NCI-H526 (cell line): ENCODE measurements at regions not wholly inside any gene's neighbourhood (a gene's known extent, or its start where the extent isn't known, plus 50 kb on each side); places are given as distances from the start of the nearest gene placed in this dataset.

Experiments used
- DNase-seq, 2 experiments: peaks; one replicate each; lab custom pipeline; 2025; lab: John Stamatoyannopoulos, UW

- DNase-seq = no peak
Measured at GRCh38 chr3:64316971-64317370, 91.7 kb upstream of the PRICKLE2 start.

DNA sequence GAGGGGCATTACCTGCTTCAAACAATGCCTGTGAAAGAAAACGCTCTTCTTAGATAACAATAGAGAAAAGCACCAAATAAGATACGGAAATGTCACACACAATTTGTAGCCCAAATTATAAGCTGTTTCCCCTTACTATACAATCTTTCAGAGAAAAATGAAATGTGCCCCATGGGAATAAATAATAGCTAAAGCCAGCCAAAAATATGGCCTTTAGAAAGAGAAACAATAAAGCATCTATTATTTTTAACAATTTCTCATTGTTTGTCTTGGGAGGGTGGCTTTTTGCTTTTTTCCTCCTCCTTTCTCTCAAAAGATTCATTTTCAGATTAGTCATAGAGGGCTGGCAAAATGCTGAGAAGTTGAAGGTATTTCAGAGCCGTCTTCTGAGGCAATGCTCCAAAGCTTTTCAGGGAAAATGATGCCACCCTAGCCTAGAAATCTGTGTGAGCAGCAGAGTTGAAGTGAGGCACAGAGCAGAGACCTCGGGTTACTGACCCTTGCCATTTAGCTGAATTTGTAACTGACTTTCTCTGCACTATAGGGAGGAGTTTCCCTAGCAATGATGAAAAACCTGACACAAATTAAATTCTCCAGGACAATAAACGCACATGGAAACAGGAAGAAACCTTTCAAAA lies 86.3 kb upstream of the PRICKLE2 start:
- DNase-seq = no peak

DNA sequence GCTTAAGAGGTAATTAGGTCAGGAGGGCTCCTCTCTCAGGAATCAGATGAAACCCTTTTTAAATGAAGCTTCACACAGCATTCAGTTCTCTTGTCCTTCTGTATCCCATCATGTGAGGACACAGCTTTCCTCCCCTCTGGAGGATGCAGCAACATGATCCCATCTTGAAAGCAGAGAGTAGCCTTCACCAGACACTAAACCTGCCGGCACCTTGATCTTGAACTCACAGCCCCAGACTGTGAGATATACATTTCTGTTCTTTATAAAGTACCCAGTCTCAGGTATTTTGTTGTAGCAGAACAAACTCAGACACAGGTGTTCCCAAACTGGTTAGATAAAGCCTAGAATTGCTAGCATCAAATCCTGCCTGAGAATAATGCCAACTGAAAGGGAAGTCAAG lies 83.7 kb upstream of the PRICKLE2 start:
- no peak for DNase-seq

GRCh38 chr3:64306745-64307144 lies 81.5 kb upstream of the PRICKLE2 start:
- DNase-seq = no peak

DNA sequence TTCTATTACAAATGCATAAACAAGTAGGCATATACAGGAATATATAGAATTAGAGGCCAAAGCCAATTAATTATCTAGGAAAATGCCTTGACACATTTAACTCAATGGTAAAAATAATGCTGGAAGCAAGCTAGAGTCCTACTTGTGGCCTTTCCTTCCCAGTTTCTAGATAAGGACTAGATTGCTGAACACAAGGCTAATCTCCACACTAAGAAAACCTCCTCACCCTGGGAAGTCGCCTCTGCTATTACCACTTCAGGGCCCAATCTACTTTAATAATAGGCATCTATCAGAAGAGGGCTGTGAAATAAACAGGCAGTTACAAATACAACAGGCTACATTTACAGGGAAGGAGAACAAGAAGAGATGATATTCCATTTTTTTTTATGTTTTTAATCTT lies 80.5 kb upstream of the PRICKLE2 start:
- no peak for DNase-seq

GRCh38 chr3:64304828-64305410 lies 79.7 kb upstream of the PRICKLE2 start:
- no peak for DNase-seq

DNA sequence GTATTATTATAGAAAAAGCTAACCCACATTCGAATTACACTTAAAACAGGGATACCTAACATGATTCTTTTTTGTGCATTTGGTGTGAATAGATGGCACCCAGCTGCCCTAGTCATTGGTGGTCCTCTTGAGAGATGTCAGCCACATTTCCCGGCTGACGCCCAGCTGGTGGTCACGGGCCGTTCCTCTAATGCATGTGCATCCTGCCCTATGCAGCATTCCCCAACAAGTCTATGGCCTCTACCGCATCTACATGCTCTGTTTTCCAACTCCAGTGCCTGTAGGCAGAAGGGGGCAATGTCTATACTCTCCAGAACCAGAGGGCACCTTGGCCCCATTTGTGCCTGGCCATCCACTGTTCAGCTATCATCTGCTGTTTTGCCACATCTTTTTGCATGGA lies 78.6 kb upstream of the PRICKLE2 start:
- no peak for DNase-seq

GRCh38 chr3:64303401-64303800 lies 78.1 kb upstream of the PRICKLE2 start:
- no peak for DNase-seq

GRCh38 chr3:64301476-64301875 lies 76.2 kb upstream of the PRICKLE2 start:
- DNase-seq = no peak

GRCh38 chr3:64300790-64301423 lies 75.6 kb upstream of the PRICKLE2 start:
- DNase-seq = no peak

GRCh38 chr3:64299206-64299605 lies 73.9 kb upstream of the PRICKLE2 start:
- DNase-seq = no peak

DNA sequence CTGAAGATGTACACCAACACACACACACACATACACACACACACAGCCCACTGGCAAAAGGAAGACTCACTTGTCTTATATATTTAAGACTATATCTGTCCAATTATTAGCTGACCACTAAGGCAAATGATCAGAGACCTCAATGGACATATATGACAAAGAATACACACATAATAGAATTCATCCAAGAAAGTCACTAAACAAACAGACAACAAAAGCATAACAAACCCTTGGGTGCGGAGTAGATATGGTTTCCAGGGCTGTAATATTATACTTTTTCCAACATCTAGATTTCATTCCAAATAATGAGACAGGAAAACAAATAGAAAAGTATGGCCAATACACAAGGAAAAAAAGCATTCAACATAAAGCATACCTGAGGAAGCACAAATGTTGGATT lies 72.3 kb upstream of the PRICKLE2 start:
- DNase-seq = no peak

DNA sequence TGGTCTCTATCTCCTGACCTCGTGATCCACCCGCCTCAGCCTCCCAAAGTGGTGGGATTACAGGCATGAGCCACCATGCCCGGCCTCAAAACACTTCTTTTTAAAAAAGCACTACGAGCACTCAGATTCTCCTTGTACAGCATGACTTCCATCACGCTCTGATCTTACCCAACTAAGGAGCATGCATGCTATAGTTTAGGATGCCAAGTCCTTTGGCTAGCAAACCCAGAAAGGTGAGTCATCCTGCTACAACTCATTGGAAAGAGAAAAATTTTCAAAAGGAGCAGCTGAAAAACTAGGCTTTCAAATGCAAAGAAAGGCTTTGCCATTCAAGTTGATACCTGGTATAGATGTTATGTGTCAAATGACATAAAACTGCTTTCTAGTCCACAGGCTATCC lies 70.3 kb upstream of the PRICKLE2 start:
- no peak for DNase-seq

- DNase-seq = no peak
Measured at GRCh38 chr3:64294771-64295170, 69.5 kb upstream of the PRICKLE2 start.

DNA sequence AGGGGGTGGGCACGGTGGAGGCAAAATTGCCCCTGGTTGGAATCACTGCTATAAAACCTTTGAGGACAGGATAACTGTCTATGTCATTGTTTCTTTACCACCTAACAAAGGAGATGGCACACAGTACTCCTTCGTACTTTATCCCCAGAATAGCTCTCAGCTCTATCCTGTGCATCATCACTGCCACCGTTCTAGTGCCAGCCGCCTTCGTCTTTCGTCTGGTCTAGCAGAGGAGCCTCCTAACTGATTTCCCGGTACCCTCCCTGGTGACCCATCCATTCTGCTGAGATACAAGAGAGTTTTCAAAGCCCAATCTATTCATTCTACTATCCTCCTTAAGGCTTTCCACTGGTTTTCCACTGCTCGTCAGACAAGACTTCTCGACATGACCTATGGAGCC lies 67.9 kb upstream of the PRICKLE2 start:
- no peak for DNase-seq

- DNase-seq = no peak
Measured at GRCh38 chr3:64291956-64292355, 66.7 kb upstream of the PRICKLE2 start.

DNA sequence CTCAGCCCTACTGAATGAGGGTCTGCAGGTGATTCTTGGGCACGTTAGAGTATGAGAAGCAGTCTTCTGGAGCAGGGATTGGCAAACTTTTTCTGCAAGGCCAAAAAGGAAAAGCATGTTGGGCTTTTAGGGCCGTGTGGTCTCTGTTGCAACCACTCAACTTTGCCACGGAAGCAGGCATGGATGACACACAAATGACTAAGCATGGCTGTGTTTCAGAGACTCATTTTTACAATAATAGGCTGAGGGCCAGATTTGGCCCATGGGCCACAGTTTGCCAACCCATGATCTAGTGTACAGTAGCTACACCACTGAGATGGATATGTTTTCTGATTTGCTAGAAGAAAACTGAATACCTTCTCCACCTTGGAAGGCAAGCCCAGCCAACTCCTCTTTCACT lies 66.1 kb upstream of the PRICKLE2 start:
- no peak for DNase-seq

- no peak for DNase-seq
Measured at GRCh38 chr3:64290864-64291263, 65.6 kb upstream of the PRICKLE2 start.

- DNase-seq = no peak
Measured at GRCh38 chr3:64290161-64290560, 64.9 kb upstream of the PRICKLE2 start.

DNA sequence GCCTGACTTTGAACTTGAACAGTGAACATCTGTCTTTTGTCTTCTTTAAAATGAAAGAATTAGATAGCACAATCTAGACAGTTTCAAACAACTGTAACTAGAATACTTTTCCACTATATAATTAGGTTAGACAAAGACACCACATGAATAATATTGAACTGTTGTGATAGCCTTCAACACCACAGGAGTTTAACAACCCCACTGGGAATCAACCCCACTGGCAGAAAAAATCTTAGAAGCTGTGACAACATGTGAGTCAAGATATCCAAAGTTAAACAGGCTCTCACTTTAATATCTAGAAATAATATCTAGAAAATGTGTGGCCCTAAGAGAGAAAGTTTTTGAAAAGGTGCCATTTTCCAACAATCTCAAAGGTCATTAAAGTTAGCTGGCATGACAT lies 64.4 kb upstream of the PRICKLE2 start:
- no peak for DNase-seq

DNA sequence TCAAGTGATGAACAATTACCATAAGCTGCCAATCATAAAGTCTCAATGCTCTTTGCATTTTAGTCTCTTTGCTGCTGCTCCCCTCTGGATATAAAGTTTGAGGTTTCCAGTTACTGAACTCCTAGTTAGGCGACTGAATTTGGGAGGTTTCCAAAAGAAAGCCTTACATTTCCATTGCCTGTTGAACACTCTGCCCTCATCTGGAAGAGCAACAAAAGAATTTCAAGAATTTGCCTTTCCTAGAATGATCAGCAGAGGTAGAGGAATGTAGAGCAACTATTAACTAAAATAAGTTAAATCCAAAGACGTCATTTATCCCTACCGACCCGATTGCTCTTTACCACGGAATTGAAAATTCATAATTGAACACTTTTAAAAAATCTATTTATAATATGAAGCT lies 53.4 kb upstream of the PRICKLE2 start:
- DNase-seq = no peak

DNA sequence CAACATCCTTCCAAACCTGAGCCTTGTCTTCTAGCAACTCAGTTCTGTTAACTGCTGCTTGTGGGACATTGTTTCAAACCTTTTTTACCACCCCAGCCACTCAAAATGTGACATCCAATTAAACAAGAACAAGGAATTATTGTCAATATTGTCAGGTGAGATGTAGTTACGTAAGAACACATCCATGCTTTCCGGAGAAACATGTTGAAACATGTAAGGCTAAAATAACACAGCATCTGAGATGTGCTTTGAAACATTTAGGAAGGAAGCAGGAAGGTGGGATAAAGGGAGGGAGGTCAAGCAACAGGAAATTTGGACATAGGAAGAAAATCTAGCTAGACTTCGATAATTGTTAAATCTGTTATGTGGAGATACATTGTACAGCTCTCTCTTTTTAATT lies 50.9 kb upstream of the PRICKLE2 start:
- DNase-seq = no peak
